SJCRH30 (cell line): ENCODE measurements at regions not wholly inside any gene's neighbourhood (a gene's known extent, or its start where the extent isn't known, plus 50 kb on each side); places are given as distances from the start of the nearest gene placed in this dataset.

Experiments used
- DNase-seq, 2 experiments: peaks; one replicate each; pipeline ENCODE4 v3.0.0-alpha.2; 2015 to 2020
- H3K27ac ChIP-seq: fragments of 250-450 bp; sonication (Bioruptor Pico); 2 replicates; pipeline ENCODE4 v1.5.1; 2020; ENCODE audit warnings: mild to moderate bottlenecking, moderate library complexity
- H3K27me3 ChIP-seq: fragments of 250-450 bp; sonication (Bioruptor Pico); 2 replicates; pipeline ENCODE4 v1.5.1; 2020; ENCODE audit warnings: mild to moderate bottlenecking, moderate library complexity
- H3K36me3 ChIP-seq: fragments of 250-450 bp; sonication (Bioruptor Pico); 2 replicates; pipeline ENCODE4 v1.5.1; 2020; ENCODE audit warnings: mild to moderate bottlenecking, moderate library complexity
- H3K4me1 ChIP-seq: fragments of 250-450 bp; sonication (Bioruptor Pico); 2 replicates; pipeline ENCODE4 v1.5.1; 2020; ENCODE audit warnings: mild to moderate bottlenecking, moderate library complexity
- H3K4me3 ChIP-seq: fragments of 250-450 bp; sonication (Bioruptor Pico); 2 replicates; pipeline ENCODE4 v1.5.1; 2020; ENCODE audit warnings: mild to moderate bottlenecking, moderate library complexity
- H3K9me3 ChIP-seq: fragments of 250-450 bp; sonication (Bioruptor Pico); replicated peaks from 2 replicates; pipeline ENCODE4 v1.5.1; 2020; ENCODE audit warnings: mild to moderate bottlenecking, moderate library complexity

GRCh38 chr10:130806426-130806825 is 505.1 kb downstream of the TCERG1L start:
- no peak for DNase-seq
- H3K27me3 ChIP-seq, result no peaks in the 10 kb centered on the region
- H3K4me1 ChIP-seq, result no peaks in the 10 kb centered on the region
- H3K27ac ChIP-seq, result no peak overlapping the region
- H3K4me3 ChIP-seq, result no peak overlapping the region
- H3K9me3 ChIP-seq, result no peaks in the 10 kb centered on the region
- H3K36me3 ChIP-seq, result no peaks in the 10 kb centered on the region

DNA sequence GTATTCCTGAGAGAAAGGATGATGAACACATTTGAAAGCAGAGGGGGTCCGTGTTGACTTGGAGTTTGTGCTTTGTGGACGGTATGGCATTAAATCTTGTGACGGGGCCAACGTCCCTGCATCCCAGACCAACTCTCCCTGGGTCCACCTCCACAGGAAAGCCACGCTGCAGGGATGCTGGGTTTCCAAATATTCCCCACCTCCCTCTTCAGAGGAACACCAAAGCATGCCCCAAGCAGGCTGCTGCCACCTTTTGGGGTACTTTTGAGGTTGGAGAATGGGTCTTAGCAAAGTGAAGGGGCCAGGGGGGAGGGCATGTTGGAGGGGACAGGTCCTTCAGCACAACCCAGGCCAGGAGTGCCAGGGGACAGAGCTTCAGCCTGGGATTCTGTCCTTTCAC is 504.4 kb downstream of the TCERG1L start:
- Histone ChIP-seq H3K9me3 (no peaks in the 10 kb centered on the region), H3K4me3 (no peak overlapping the region), H3K27ac (no peak overlapping the region), H3K36me3 (no peaks in the 10 kb centered on the region), H3K4me1 (no peaks in the 10 kb centered on the region), H3K27me3 (no peaks in the 10 kb centered on the region)
- DNase-seq, result no peak

DNA sequence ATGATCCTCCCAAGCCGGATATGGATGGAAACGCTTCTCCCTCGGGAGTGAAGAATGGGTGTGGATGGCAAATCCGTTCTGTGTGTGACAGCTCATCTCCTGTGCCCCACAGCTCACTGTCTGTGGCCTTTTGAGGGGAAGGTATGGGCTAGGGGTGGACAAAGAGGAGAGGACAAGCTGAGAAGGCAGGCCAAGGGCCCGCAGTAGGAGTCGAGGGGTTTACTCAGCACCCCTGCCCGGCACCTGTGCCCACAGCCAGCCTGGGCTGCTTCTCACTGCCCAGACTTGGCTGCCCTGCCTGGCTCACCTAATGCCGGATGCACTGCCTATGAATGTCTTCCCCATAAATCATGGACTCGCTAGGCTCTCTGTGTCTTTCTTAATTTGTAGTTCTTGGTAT is 503.8 kb downstream of the TCERG1L start:
- no peaks in the 10 kb centered on the region for H3K4me1 ChIP-seq
- no peaks in the 10 kb centered on the region for H3K36me3 ChIP-seq
- H3K27ac ChIP-seq, result no peak overlapping the region
- DNase-seq, result no peak
- no peaks in the 10 kb centered on the region for H3K27me3 ChIP-seq
- H3K9me3 ChIP-seq, result no peaks in the 10 kb centered on the region
- no peak overlapping the region for H3K4me3 ChIP-seq

- no peaks in the 10 kb centered on the region for H3K4me1 ChIP-seq
- no peaks in the 10 kb centered on the region for H3K9me3 ChIP-seq
- H3K27me3 ChIP-seq, result no peaks in the 10 kb centered on the region
- no peak overlapping the region for H3K27ac ChIP-seq
- no peak for DNase-seq
- no peak overlapping the region for H3K4me3 ChIP-seq
- no peaks in the 10 kb centered on the region for H3K36me3 ChIP-seq
Observed at GRCh38 chr10:130808243-130808642, 503.3 kb downstream of the TCERG1L start.

- Histone ChIP-seq H3K4me1 (no peaks in the 10 kb centered on the region), H3K36me3 (no peaks in the 10 kb centered on the region), H3K27me3 (no peaks in the 10 kb centered on the region), H3K27ac (no peak overlapping the region), H3K9me3 (no peaks in the 10 kb centered on the region), H3K4me3 (no peak overlapping the region)
- DNase-seq, result no peak
Observed at GRCh38 chr10:130808686-130809085, 502.8 kb downstream of the TCERG1L start.

GRCh38 chr10:130809181-130809580 is 502.3 kb downstream of the TCERG1L start:
- H3K9me3 ChIP-seq, result no peaks in the 10 kb centered on the region

GRCh38 chr10:130809761-130810515 is 501.6 kb downstream of the TCERG1L start:
- H3K27ac ChIP-seq, result no peak overlapping the region
- no peak for DNase-seq
- H3K36me3 ChIP-seq, result no peaks in the 10 kb centered on the region
- no peaks in the 10 kb centered on the region for H3K9me3 ChIP-seq
- no peaks in the 10 kb centered on the region for H3K27me3 ChIP-seq
- no peaks in the 10 kb centered on the region for H3K4me1 ChIP-seq
- H3K4me3 ChIP-seq, result no peak overlapping the region

More at GRCh38 chr10:130809181-130809580, 502.3 kb downstream of the TCERG1L start:
- DNase-seq, result no peak
- Histone ChIP-seq H3K4me3 (no peak overlapping the region), H3K4me1 (no peaks in the 10 kb centered on the region), H3K27me3 (no peaks in the 10 kb centered on the region), H3K27ac (no peak overlapping the region), H3K36me3 (no peaks in the 10 kb centered on the region)

DNA sequence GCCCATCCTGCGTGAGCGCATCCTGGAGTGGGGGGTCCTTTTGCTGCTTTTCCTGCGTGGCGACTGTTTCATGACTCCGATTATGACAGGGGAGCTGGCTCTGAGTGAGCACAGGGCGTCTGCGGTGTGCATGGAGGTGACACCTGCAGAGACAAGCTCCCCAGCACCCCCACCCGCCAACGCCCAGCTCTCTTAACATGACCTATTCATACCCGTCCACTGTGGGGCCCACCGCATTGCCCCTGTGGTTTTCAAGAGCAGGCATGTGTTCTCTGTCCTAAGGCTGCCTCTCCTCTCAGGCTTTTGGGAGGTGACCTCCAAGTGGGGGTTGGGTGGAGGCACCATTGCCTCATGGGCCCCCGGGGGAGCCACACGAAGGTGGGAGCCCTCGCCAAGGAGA is 500.7 kb downstream of the TCERG1L start:
- no peak for DNase-seq
- Histone ChIP-seq H3K27ac (no peak overlapping the region), H3K9me3 (no peaks in the 10 kb centered on the region), H3K27me3 (no peaks in the 10 kb centered on the region), H3K36me3 (no peaks in the 10 kb centered on the region), H3K4me1 (no peaks in the 10 kb centered on the region), H3K4me3 (no peak overlapping the region)

- H3K4me3 ChIP-seq, result no peak overlapping the region
- no peak overlapping the region for H3K27ac ChIP-seq
- no peaks in the 10 kb centered on the region for H3K27me3 ChIP-seq
- H3K36me3 ChIP-seq, result no peaks in the 10 kb centered on the region
- no peaks in the 10 kb centered on the region for H3K4me1 ChIP-seq
- no peak for DNase-seq
- no peaks in the 10 kb centered on the region for H3K9me3 ChIP-seq
Observed at GRCh38 chr10:130812381-130813148, 499.0 kb downstream of the TCERG1L start.

DNA sequence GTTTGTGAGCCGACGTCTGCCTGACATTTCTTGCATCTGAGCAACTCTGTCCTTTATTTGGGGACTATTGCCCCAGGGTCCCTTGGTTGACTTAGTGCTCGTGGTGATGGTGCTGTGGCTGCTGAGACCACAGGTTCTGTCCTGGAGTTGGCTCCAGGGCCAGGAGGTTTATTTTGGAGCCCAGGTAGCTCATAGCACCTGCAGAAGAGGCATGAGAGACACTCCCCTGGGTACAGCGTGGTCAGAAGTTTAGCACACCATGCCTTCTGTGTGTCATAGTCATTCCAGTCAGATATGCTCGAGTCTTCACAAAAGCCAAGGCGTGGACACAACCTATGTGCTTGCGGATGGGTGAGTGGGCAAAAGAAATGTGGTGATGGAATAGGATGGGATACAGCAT is 496.9 kb downstream of the TCERG1L start:
- H3K36me3 ChIP-seq, result no peaks in the 10 kb centered on the region
- no peaks in the 10 kb centered on the region for H3K9me3 ChIP-seq
- no peak overlapping the region for H3K27ac ChIP-seq
- no peaks in the 10 kb centered on the region for H3K4me1 ChIP-seq
- no peak overlapping the region for H3K4me3 ChIP-seq
- no peak for DNase-seq
- no peaks in the 10 kb centered on the region for H3K27me3 ChIP-seq

GRCh38 chr10:130816116-130816901 is 495.2 kb downstream of the TCERG1L start:
- Histone ChIP-seq H3K27me3 (no peaks in the 10 kb centered on the region), H3K36me3 (no peaks in the 10 kb centered on the region), H3K4me1 (no peaks in the 10 kb centered on the region), H3K27ac (no peak overlapping the region), H3K9me3 (no peaks in the 10 kb centered on the region), H3K4me3 (no peak overlapping the region)
- DNase-seq, result no peak

DNA sequence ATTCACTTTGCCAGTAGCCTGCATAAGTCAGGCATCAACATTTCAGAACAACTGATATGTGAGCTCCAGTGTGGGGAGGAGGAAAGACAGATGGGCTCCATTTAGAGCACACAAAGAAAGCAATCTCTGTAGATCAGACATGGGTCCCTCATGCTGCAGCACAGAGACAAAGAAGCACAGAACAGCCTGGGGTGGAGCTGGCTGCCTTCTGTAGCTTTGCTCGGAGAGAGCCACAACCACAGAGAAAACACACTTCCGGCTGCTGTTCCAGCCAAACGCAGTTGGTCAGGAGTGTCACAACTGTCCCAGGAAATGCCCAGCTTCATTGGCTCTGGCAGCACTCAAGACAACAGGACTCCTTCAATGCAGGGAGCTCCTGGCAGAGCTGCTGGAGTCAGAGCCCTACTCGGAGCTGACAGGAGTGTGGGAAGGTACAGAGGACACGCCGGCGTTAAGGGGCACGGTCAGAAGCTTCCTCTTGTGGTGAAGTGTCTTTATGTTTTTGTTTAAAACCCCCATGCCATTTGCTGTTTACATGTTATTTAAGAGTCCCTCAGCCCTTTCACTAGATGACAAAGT is 494.4 kb downstream of the TCERG1L start:
- Histone ChIP-seq H3K27ac (no peak overlapping the region), H3K9me3 (no peaks in the 10 kb centered on the region), H3K36me3 (no peaks in the 10 kb centered on the region), H3K27me3 (no peaks in the 10 kb centered on the region), H3K4me3 (no peak overlapping the region), H3K4me1 (no peaks in the 10 kb centered on the region)
- no peak for DNase-seq

DNA sequence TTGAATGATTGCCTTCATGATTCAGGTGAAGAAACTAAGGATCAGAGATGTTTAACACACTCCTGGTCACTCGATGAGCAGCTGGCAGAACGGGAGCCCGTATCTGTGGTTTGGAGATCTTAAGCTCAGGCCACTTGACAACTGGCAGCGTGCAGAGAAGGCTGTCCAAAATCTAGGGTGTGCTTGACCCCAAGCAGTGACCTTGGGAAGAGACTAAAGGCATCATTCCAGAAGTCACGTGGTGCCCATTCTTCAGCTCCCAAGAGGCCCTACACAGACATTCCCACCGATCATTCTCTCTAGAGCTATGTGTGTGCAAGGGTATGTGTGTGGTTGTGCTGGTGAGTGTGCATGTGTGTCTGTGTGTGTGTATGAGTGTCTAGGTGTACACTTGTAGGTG is 493.8 kb downstream of the TCERG1L start:
- Histone ChIP-seq H3K27ac (no peak overlapping the region), H3K36me3 (no peaks in the 10 kb centered on the region), H3K27me3 (no peaks in the 10 kb centered on the region), H3K4me3 (no peak overlapping the region), H3K9me3 (no peaks in the 10 kb centered on the region), H3K4me1 (no peaks in the 10 kb centered on the region)
- DNase-seq, result no peak

DNA sequence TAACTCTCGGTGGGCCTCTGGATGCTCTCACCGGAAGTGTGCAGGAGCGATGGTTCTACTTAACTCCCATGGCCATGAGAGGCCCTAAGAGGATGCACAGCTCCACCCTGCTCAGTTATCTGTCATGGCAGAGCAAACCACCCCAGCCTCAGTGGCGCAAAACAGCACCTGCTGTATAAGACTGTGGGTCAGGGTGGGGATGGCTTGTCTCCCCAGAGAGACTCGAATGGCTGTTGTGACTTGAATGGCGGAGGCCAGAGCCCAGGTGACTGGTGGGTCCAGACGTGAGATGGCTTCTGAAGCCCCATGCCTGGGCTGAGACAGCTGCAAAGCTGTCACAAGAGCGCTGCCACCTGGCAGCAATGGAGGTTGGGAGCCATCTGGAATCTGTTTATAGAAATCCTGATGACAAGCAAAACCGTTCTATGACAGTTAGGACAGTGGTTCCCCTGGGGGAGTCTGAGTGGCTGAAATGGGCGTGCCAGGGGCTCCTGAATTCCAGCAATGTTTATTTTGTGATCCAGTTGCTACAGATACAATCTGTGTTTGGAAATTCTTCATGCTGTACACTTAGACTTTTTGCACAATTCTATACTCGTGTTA is 490.5 kb downstream of the TCERG1L start:
- no peak overlapping the region for H3K4me3 ChIP-seq
- no peak for DNase-seq
- H3K36me3 ChIP-seq, result no peaks in the 10 kb centered on the region
- no peaks in the 10 kb centered on the region for H3K4me1 ChIP-seq
- no peaks in the 10 kb centered on the region for H3K27me3 ChIP-seq
- no peak overlapping the region for H3K27ac ChIP-seq
- no peaks in the 10 kb centered on the region for H3K9me3 ChIP-seq
